ENCODE measurements at regions not wholly inside any gene's neighbourhood (a gene's known extent, or its start where the extent isn't known, plus 50 kb on each side); places are given as distances from the start of the nearest gene placed in this dataset.

GRCh38 chr1:238830036-238830611 lies 556.2 kb upstream of the CHRM3 start:
- intact Hi-C loops (cut with DNase I): no loop called here
- no peak for DNase-seq (ENCODE audit: low spot score)

DNA sequence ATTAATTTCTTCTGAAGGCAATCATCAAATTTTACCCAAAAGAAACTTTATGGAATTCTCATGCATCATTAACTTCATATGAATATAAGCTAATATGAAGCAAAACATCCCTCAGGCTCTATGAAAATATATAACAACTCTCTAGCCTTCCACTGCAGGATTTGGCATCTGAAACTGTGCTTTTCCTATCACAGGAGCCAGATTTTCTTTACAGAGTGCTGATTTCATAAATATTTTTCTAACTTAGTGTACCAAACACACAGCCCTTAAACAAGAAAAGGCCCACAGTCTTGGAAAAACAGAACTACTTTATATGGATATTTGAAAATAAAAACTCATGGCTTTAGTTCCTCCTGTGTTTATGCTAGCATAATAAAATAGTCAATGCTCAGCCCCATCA lies 559.5 kb upstream of the CHRM3 start:
- intact Hi-C loops (cut with DNase I): no loop called here
- DNase-seq (ENCODE audit: low spot score): no peak

GRCh38 chr1:238823416-238823815 lies 563.0 kb upstream of the CHRM3 start:
- intact Hi-C loops (cut with DNase I): no loop called here

GRCh38 chr1:238811211-238811879 lies 575.0 kb upstream of the CHRM3 start:
- no peak for DNase-seq (ENCODE audit: low spot score)
- intact Hi-C loops (cut with DNase I): no loop called here

More at GRCh38 chr1:238823416-238823815, 563.0 kb upstream of the CHRM3 start:
- DNase-seq (ENCODE audit: low spot score): no peak

DNA sequence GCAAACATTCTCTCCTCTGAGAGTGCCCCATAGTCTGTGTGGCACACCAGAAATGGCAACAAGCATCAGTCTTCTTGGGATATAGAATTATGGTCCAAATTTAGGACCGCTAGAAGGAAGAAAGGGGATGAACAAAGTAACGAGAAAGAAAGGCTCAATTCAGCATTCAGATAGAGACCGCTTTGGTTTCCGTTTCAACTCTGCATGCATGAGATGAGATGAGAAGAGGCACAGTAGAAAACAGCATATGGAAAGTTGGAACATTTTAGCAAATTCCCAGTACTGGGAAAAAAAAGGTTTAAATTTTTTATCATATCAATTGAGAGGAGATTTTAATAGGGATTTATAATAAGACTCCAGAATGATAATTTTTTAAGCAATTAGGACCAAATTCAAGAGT lies 595.5 kb upstream of the CHRM3 start:
- intact Hi-C loops (cut with DNase I): no loop called here
- DNase-seq (ENCODE audit: low spot score): no peak

DNA sequence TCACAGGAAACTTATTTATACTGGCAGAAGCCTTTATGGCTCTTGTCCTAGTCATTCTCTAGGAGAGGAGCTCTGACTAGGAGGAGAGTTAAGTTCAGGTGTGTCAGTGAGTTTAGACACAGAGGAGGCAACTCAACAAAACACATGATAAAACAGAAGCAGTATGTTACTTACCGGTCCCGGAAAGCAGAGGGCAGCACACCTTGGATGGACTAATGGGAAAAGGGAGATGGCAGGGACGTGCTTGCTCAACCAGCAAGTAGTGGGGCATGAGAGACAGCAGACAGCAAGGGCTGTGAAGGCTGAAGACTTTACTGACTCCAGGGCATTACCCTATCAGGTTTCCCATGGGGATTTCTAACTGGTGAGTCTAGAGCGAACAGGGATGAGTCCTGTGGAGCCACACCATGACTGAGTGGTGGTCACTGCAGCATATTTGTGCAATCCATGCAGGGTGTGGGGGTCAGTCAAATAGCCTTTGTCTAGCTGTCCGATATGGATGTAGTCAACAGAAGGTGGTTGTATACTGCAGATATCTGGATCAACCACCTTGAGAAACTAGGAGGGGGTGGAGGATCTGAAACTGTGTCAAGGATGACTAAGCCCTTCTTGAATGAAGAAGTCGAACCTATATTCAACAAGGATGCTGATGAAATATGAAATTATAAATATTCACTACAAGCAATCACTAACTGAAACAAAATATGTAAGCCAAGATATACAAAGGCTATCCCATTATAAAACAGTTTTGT lies 596.3 kb upstream of the CHRM3 start:
- intact Hi-C loops (cut with DNase I): no loop called here
- DNase-seq (ENCODE audit: low spot score): no peak

DNA sequence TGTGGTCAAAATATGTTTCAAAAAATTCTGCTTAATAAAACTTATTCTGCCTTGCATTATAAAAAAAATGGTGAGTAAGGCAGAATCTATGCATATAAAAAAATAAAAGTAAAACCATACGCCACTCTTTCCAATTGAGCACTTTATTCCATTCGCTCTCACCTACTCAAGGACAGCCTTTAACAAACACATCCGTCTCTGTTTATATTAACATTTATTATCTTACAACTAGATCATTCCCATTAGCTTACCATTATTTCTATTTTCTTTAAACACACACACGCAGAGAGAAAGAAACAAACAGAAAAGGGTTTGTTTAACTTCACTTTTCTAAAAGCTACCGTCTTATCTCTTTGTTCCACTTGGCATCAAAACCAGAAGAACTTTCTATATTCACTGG lies 598.9 kb upstream of the CHRM3 start:
- DNase-seq (ENCODE audit: low spot score): no peak
- intact Hi-C loops (cut with DNase I): no loop called here

DNA sequence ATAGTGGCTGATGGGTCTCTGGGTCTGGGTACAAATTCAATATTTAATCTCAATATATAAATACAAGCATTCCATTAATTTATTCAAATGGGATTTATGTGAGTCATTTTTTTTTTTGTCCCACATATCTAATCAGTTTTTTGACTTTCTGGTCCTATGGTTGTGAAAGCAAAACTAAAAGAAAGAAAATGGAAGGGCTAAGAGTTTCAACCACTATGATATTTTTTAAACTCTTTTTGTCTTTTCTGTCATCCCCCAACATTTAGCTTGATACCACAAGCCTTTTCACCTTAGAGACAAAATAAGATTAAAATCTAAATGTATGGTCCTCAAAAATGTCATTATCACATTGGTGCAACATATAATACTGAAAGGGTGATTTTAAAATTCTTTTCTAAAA lies 602.7 kb upstream of the CHRM3 start:
- no peak for DNase-seq (ENCODE audit: low spot score)
- intact Hi-C loops (cut with DNase I): no loop called here

DNA sequence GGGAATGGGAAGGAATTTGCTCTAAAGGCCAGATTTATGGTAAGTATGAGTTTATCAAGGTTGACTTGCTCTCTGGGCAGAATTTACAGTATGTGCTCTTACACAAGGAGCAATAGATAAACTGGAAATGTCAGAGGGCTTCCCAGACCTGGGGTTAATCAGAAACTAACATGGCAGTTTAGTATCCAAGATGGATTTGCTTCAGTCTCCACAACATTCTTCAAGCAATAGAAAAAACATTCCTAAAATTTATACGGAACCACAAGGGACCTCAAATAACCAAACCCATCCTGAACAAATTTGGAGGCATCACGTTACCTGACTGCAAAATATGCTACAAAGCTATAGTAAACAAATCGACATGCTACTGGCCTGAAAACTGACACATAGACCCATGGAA lies 606.7 kb upstream of the CHRM3 start:
- intact Hi-C loops (cut with DNase I): no loop called here
- no peak for DNase-seq (ENCODE audit: low spot score)

DNA sequence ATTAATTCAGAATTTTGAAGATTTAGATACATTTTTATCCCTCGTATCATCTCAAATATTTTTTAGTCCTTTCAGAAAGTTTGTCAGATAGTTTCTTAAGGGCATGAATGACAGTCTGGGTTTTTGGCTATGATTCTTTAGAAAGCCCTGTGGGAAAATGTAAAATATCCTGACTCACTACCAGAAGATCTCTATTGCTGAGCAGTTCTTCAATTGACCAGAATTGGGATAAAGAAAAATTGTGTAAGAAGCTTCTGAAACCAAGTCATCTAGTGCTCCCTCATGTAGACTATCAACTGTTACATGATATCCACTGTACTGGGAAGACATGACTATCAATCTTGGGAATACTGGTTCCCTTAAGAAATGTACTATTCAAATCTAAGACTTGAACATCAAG lies 608.3 kb upstream of the CHRM3 start:
- intact Hi-C loops (cut with DNase I): no loop called here
- DNase-seq (ENCODE audit: low spot score): no peak

- intact Hi-C loops (cut with DNase I): no loop called here
- no peak for DNase-seq (ENCODE audit: low spot score)
Measured at GRCh38 chr1:238777551-238777950, 608.8 kb upstream of the CHRM3 start.

- DNase-seq (ENCODE audit: low spot score): no peak
- intact Hi-C loops (cut with DNase I): no loop called here
Measured at GRCh38 chr1:238776126-238776525, 610.2 kb upstream of the CHRM3 start.

DNA sequence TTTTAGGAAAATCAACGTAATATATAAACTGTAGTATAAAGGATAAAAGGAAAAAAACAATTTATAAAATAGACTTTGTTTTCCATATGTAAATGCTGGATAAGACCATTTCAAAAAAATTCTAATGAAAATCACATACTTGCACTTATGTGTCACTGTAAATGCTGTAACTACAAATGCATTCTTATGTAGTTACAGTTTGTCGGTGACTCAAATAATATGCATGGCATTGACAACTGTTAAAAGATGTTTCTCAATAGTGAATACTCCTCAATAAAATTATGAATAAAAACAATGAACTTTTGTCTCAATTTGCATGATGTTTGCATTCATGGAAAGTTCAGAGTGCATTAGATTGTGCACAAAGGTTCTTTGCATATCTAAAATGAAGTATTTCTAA lies 614.0 kb upstream of the CHRM3 start:
- intact Hi-C loops (cut with DNase I): no loop called here
- DNase-seq (ENCODE audit: low spot score): no peak

- no peak for DNase-seq (ENCODE audit: low spot score)
Measured at GRCh38 chr1:238767321-238767720, 619.0 kb upstream of the CHRM3 start.

GRCh38 chr1:238764779-238765178 lies 621.6 kb upstream of the CHRM3 start:
- intact Hi-C loops (cut with DNase I): no loop called here
- DNase-seq (ENCODE audit: low spot score): no peak

More at GRCh38 chr1:238767321-238767720, 619.0 kb upstream of the CHRM3 start:
- intact Hi-C loops (cut with DNase I): no loop called here

DNA sequence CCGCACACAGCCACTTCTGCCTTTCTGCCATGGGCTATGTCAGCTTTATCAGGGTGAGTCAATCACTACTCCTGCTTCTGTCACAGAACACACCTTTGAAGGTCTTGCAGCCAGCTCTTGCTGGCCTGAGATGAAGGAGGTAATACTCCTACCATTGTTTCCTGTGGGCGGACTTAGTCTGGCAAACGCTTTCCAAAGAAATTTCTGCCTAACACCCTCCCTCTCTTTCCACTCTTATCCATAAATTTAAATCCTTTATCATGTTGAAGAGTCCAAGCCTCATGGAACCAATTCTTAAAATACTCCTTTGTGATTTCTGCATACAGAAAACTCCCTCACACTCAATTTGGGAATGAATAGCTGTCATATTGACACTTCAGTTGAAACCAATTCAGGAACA lies 633.1 kb upstream of the CHRM3 start:
- DNase-seq (ENCODE audit: low spot score): no peak
- intact Hi-C loops (cut with DNase I): no loop called here

- no peak for DNase-seq (ENCODE audit: low spot score)
- intact Hi-C loops (cut with DNase I): no loop called here
Measured at GRCh38 chr1:238752327-238752726, 634.0 kb upstream of the CHRM3 start.

GRCh38 chr1:238745069-238745468 lies 641.3 kb upstream of the CHRM3 start:
- DNase-seq (ENCODE audit: low spot score): no peak
- intact Hi-C loops (cut with DNase I): no loop called here

DNA sequence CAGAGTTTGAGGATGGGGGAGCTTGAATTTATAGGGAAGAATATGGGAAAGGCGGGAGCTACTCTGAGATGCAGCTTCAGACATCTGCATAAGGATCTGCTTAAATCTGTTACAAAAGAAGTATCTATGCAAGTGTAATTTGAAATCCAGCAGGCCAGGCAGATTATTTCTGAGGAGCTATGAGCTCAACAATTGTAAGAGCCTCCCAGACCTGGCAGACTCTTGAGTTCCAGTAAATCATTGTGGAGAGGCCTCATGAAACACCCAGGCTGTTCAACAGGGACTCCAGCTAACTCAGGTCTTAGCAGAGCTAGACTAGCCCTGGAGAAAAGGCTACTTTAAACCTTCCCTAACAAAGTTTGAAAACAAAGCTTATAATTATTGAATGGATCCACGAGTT lies 647.5 kb upstream of the CHRM3 start:
- intact Hi-C loops (cut with DNase I): no loop called here
- DNase-seq (ENCODE audit: low spot score): no peak

- intact Hi-C loops (cut with DNase I): no loop called here
- DNase-seq (ENCODE audit: low spot score): no peak
Measured at GRCh38 chr1:238727670-238728069, 658.7 kb upstream of the CHRM3 start.

DNA sequence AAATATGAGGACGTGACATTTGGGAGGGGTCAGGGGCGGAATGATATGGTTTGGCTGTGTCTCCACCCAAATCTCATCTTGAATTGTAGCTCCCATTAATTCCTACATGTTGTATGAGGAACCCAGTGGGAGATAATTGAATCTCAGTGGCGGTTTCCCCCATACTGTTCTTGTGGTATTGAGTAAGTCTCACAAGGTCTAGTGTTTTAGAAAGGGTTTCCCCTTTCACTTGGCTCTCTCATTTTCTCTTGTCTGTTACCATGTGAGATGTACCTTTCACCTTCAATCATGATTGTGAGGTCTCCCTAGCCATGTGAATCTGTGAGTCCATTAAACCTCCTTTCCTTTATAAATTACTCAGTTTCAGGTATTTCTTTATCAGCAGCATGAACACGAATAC lies 663.6 kb upstream of the CHRM3 start:
- intact Hi-C loops (cut with DNase I): no loop called here
- no peak for DNase-seq (ENCODE audit: low spot score)
